ENCODE measurements at regions not wholly inside any gene's neighbourhood (a gene's known extent, or its start where the extent isn't known, plus 50 kb on each side); places are given as distances from the start of the nearest gene placed in this dataset.

DNA sequence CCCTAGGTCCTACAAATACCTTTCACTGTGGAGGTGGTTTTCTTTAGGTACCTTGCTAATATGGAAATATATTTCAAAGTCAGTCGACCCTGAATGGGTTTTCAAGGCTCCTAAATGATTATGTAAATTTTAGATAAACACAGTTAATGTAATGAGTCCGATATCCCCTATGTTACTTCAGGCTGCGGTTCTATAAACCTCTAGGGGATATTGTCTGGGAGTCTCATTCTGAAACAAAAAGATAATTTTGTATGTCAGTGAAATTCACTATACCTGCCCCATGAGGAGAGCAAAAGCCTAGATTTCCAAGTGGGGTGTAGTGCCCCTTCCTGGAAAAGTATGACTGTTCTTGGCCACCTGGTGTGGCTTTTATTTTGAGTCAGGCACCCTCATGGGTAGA is 377.3 kb downstream of the ICE1 start:
- no peaks in the 10 kb centered on the region for H3K36me3 ChIP-seq (replicated peaks)

DNA sequence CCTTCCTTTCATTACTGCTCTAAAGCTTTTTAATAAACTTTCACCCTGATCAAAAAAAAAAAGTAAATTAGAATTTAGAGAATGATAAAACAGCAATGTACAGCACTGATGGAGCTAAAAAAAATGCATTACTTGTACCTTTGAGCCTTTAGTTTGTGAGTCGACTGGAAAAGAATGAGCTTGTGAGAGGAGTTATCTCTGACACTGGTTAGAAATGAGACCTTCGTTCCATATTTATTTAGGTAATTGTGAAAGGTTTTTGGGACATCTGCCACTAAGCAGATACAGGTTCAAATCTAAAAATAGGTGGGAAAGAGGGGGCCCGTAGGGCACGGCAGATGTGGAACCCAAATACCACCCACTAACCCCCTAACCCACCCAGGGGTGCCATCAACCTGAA is 376.8 kb downstream of the ICE1 start:
- no peaks in the 10 kb centered on the region for H3K36me3 ChIP-seq (replicated peaks)
- no peaks in the 10 kb centered on the region for H3K27me3 ChIP-seq (replicated peaks)
- H3K4me3 ChIP-seq (ENCODE audit: low read depth, low read length) = no peak overlapping the region
- DNase-seq = no peak
- TF ChIP-seq, protein P1, sequence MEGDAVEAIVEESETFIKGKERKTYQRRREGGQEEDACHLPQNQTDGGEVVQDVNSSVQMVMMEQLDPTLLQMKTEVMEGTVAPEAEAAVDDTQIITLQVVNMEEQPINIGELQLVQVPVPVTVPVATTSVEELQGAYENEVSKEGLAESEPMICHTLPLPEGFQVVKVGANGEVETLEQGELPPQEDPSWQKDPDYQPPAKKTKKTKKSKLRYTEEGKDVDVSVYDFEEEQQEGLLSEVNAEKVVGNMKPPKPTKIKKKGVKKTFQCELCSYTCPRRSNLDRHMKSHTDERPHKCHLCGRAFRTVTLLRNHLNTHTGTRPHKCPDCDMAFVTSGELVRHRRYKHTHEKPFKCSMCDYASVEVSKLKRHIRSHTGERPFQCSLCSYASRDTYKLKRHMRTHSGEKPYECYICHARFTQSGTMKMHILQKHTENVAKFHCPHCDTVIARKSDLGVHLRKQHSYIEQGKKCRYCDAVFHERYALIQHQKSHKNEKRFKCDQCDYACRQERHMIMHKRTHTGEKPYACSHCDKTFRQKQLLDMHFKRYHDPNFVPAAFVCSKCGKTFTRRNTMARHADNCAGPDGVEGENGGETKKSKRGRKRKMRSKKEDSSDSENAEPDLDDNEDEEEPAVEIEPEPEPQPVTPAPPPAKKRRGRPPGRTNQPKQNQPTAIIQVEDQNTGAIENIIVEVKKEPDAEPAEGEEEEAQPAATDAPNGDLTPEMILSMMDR (IDR thresholded peaks at IDR 0.05; ENCODE audit: low read depth, low read length, missing control alignments) = no peak
- H3K27ac ChIP-seq = no peak overlapping the region
- in situ Hi-C loops (cut with HindIII; ENCODE audit: low pct_ligation_motif_present, low sequenced_read_pairs) = no loop called here

More for the DNA sequence above, 377.3 kb downstream of the ICE1 start:
- in situ Hi-C loops (cut with HindIII; ENCODE audit: low pct_ligation_motif_present, low sequenced_read_pairs) = no loop called here
- Histone ChIP-seq H3K4me3 (ENCODE audit: low read depth, low read length) (no peak overlapping the region), H3K27me3 (replicated peaks) (no peaks in the 10 kb centered on the region), H3K27ac (no peak overlapping the region)
- DNase-seq = no peak
- TF ChIP-seq, protein P1 (IDR thresholded peaks at IDR 0.05; ENCODE audit: low read depth, low read length, missing control alignments) = no peak

DNA sequence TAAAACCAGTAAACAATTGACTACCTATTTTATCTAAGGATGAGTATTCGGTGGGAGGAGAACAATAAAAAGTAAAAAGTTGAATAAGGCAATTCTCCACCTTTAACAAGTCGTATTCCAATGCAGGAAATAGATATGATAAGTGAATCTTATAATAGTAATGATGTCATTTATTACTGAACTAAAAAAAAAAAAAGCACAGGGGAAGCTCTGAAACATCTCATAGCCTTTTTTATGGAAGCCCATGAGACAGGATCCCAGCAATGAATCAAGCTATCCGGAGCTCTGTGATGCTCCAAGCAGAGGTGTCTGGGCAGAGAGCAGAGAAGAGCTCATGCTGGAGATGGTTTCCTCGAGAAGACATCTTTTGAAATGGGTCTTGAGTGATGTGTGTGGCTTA is 376.0 kb downstream of the ICE1 start:
- in situ Hi-C loops (cut with HindIII; ENCODE audit: low pct_ligation_motif_present, low sequenced_read_pairs) = no loop called here

DNA sequence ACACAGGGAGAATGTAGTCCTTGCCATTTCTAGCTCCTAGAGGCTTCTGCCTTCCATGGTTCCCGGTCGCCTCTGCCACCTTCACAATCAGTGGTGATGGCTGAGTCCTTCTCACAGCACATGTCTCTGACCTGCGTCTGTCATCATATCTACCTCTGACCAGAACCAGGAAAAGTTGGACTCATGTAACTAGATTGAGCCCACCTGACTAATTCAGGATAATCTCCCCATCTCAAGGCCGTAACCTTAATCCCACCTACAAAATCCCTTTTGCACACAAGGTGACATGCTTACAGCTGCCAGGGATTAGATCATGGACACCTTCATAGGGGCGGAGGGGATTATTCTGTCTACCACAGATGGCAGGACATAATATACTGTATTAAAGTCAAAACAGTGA is 375.6 kb downstream of the ICE1 start:
- H3K4me3 ChIP-seq (ENCODE audit: low read depth, low read length) = no peak overlapping the region
- no peaks in the 10 kb centered on the region for H3K36me3 ChIP-seq (replicated peaks)
- no peak for DNase-seq
- TF ChIP-seq, protein P1 (IDR thresholded peaks at IDR 0.05; ENCODE audit: low read depth, low read length, missing control alignments) = no peak
- H3K27ac ChIP-seq = no peak overlapping the region
- no peaks in the 10 kb centered on the region for H3K27me3 ChIP-seq (replicated peaks)
- in situ Hi-C loops (cut with HindIII; ENCODE audit: low pct_ligation_motif_present, low sequenced_read_pairs) = no loop called here

More for the DNA sequence above, 376.0 kb downstream of the ICE1 start:
- no peak for DNase-seq
- TF ChIP-seq, protein P1 (IDR thresholded peaks at IDR 0.05; ENCODE audit: low read depth, low read length, missing control alignments) = no peak
- no peaks in the 10 kb centered on the region for H3K27me3 ChIP-seq (replicated peaks)
- no peak overlapping the region for H3K27ac ChIP-seq
- no peaks in the 10 kb centered on the region for H3K36me3 ChIP-seq (replicated peaks)
- H3K4me3 ChIP-seq (ENCODE audit: low read depth, low read length) = no peak overlapping the region

DNA sequence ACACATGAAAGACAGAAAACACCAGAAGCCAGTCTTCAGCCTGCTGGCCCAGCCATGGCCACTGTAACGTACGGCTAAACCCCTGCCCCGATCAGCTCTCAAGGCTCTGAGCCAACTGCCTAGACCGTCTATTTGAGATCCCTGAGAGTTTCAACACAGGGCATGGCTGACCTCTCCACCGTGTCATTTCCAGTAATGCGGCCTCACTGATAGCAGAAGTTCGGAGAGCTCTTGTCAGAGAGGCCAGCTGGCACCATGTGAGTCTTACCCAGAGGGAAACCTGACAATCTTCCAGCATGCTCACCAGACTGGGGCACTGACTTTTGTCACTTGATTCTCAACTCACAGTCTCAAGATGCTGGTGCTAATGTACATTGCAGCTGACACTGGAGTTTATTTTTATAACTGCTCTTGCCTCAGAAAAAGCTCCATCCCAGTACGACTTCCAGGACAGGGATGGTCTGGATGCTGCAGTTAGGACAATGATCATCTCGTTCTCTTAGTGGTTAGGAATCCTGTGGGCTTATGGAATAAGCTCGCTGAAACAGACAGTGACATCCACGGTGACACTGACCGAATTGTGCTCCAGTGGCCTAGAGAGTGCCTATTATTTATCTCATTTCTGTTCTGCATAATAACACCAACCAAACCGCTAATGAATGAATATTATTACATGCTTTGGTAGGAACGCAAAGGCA is 372.7 kb downstream of the ICE1 start:
- in situ Hi-C loops (cut with HindIII; ENCODE audit: low pct_ligation_motif_present, low sequenced_read_pairs) = no loop called here
- H3K27ac ChIP-seq = no peak overlapping the region
- TF ChIP-seq, protein P1 (IDR thresholded peaks at IDR 0.05; ENCODE audit: low read depth, low read length, missing control alignments) = no peak
- no peaks in the 10 kb centered on the region for H3K36me3 ChIP-seq (replicated peaks)
- no peak overlapping the region for H3K4me3 ChIP-seq (ENCODE audit: low read depth, low read length)
- no peak for DNase-seq
- H3K27me3 ChIP-seq (replicated peaks) = no peaks in the 10 kb centered on the region

DNA sequence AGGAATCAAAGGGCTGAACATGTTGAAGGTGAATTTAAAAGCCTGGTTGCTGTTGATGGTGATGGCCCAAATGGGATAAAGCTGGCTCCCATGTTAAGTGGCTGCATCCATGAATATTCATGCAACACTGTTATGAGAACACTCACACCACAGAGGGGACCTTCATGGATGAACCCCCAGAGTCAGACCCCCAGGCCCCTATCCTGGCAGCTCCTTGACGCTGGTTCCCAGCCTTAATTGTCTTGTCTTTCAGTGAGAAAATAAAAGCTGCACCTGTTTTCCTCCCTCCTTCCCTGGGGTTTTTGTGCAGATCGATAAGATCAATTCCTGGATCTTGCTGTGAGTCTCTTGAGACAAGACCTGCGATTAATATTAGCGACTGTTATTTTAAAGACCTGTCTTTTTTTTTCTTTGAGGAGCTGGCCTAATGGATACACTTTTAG is 371.7 kb downstream of the ICE1 start:
- no peak overlapping the region for H3K4me3 ChIP-seq (ENCODE audit: low read depth, low read length)

More for the DNA sequence above, 371.7 kb downstream of the ICE1 start:
- H3K27ac ChIP-seq = no peak overlapping the region
- H3K27me3 ChIP-seq (replicated peaks) = no peaks in the 10 kb centered on the region
- DNase-seq = no peak
- no peaks in the 10 kb centered on the region for H3K36me3 ChIP-seq (replicated peaks)
- TF ChIP-seq, protein P1 (IDR thresholded peaks at IDR 0.05; ENCODE audit: low read depth, low read length, missing control alignments) = no peak
- in situ Hi-C loops (cut with HindIII; ENCODE audit: low pct_ligation_motif_present, low sequenced_read_pairs) = no loop called here
